ENCODE measurements at regions not wholly inside any gene's neighbourhood (a gene's known extent, or its start where the extent isn't known, plus 50 kb on each side); places are given as distances from the start of the nearest gene placed in this dataset.

GRCh38 chr10:64601298-64601697, 1080.1 kb downstream of the REEP3 start:
- TF ChIP-seq, protein P1, sequence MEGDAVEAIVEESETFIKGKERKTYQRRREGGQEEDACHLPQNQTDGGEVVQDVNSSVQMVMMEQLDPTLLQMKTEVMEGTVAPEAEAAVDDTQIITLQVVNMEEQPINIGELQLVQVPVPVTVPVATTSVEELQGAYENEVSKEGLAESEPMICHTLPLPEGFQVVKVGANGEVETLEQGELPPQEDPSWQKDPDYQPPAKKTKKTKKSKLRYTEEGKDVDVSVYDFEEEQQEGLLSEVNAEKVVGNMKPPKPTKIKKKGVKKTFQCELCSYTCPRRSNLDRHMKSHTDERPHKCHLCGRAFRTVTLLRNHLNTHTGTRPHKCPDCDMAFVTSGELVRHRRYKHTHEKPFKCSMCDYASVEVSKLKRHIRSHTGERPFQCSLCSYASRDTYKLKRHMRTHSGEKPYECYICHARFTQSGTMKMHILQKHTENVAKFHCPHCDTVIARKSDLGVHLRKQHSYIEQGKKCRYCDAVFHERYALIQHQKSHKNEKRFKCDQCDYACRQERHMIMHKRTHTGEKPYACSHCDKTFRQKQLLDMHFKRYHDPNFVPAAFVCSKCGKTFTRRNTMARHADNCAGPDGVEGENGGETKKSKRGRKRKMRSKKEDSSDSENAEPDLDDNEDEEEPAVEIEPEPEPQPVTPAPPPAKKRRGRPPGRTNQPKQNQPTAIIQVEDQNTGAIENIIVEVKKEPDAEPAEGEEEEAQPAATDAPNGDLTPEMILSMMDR (IDR thresholded peaks at IDR 0.05; ENCODE audit: insufficient read depth, low read length, poor library complexity, severe bottlenecking), result no peak
- TF ChIP-seq EZH2phosphoT487 (conservative IDR thresholded peaks at IDR 0.05; ENCODE audit: low read length), result no peak
